Panc1 (cell line): ENCODE measurements at regions not wholly inside any gene's neighbourhood (a gene's known extent, or its start where the extent isn't known, plus 50 kb on each side); places are given as distances from the start of the nearest gene placed in this dataset.

ENCODE experiments used
- ATAC-seq: fragments of 200-7000 bp; cut with Tn5 transposase; 2 replicates; pipeline ENCODE4 v1.9.1; 2020; ENCODE audit warnings: mild to moderate bottlenecking, moderate library complexity
- BruUV-seq: library from RNA; stranded (reverse); fragments of 400-500 nt; replicated peaks from 2 replicates; lab custom pipeline; 2021; lab: Mats Ljungman, UMichigan
- CTCF ChIA-PET: fragments of 300-600 bp; sonication (Branson Sonifier 250); formaldehyde crosslinking; loops from one replicate; lab custom pipeline; 2022; ENCODE audit warnings: antibody characterized with exemption; lab: Charles Lee
- POLR2A ChIA-PET: fragments of 300-600 bp; sonication (Branson Sonifier 250); formaldehyde crosslinking; loops from one replicate; lab custom pipeline; 2022; ENCODE audit warnings: antibody characterized with exemption; lab: Charles Lee
- DNase-seq: peaks from one replicate; pipeline ENCODE4 v3.0.0-alpha.2; 2010; ENCODE audit warnings: low read depth, low spot score
- H3K27ac ChIP-seq: 2 replicates; pipeline ENCODE4 v1.5.1; 2011; ENCODE audit warnings: mild to moderate bottlenecking, low read length, inconsistent platforms
- H3K27me3 ChIP-seq: fragments of 200-500 bp; sonication (Bioruptor generic); 2 replicates; pipeline ENCODE4 v1.6.0; 2014; ENCODE audit warnings: low read length, inconsistent platforms; ENCODE audit not compliant: control insufficient read depth, insufficient read depth
- H3K36me3 ChIP-seq: fragments of 200-500 bp; sonication (Bioruptor generic); 2 replicates; pipeline ENCODE4 v1.5.1; 2014; ENCODE audit warnings: inconsistent platforms, mild to moderate bottlenecking, low read length, moderate library complexity; ENCODE audit not compliant: control insufficient read depth, insufficient read depth
- H3K4me1 ChIP-seq: 2 replicates; pipeline ENCODE4 v1.5.1; 2011; ENCODE audit warnings: inconsistent platforms, mild to moderate bottlenecking, low read length, moderate library complexity; ENCODE audit not compliant: control insufficient read depth, insufficient read depth
- H3K4me3 ChIP-seq, 2 experiments: 2 replicates each; pipeline ENCODE4 v1.5.1; 2011 to 2012; ENCODE audit warnings: low read depth in 2 of 2, low read length in 2 of 2, mild to moderate bottlenecking in 2 of 2, inconsistent platforms in 1 of 2, moderate library complexity in 1 of 2
- H3K9me3 ChIP-seq: fragments of 200-500 bp; sonication (Bioruptor generic); 2 replicates; pipeline ENCODE4 v1.5.1; 2014; ENCODE audit warnings: low read depth, mild to moderate bottlenecking, inconsistent platforms, low read length, moderate library complexity; ENCODE audit not compliant: control insufficient read depth, insufficient read depth
- CTCF ChIP-seq: fragments of 450-650 bp; IDR thresholded peaks from 2 replicates; pipeline ENCODE4 v1.5.1; 2017; ENCODE audit warnings: mild to moderate bottlenecking
- POLR2AphosphoS5 ChIP-seq: IDR thresholded peaks from 2 replicates; pipeline ENCODE4 v1.6.1; 2012; ENCODE audit warnings: mild to moderate bottlenecking, low read depth, low read length, moderate library complexity
- REST ChIP-seq, 2 experiments: IDR thresholded peaks; 2 replicates each; pipeline ENCODE4 v1.6.1; 2011 to 2012; ENCODE audit warnings: low read depth in 2 of 2, control low read depth in 1 of 2, low read length in 1 of 2, mild to moderate bottlenecking in 1 of 2, moderate library complexity in 1 of 2; ENCODE audit not compliant: insufficient read depth in 1 of 2
- SIN3A ChIP-seq: IDR thresholded peaks from 2 replicates; pipeline ENCODE4 v1.6.1; 2012; ENCODE audit warnings: low read depth, mild to moderate bottlenecking, low read length, moderate library complexity, borderline replicate concordance; ENCODE audit not compliant: insufficient read depth
- TCF7L2 ChIP-seq: IDR thresholded peaks from 2 replicates; pipeline ENCODE4 v1.6.1; 2011; ENCODE audit warnings: mild to moderate bottlenecking, low read depth, low read length, inconsistent platforms
- in situ Hi-C: cut with HindIII; loops from 2 replicates; pipeline ENCODE4 v1.10.0; 2016; ENCODE audit warnings: low sequenced_read_pairs, low pct_unique_long_range_greater_than_20kb
- intact Hi-C: fragments of 100-400 bp; cut with micrococcal nuclease; formaldehyde crosslinking; loops from one replicate; pipeline ENCODE4 v1.10.0; 2022; ENCODE audit not compliant: unreplicated experiment

GRCh38 chr5:52564587-52564986 is 223.1 kb upstream of the ITGA1 start:
- ChIA-PET POLR2A (no interaction called here), CTCF (no interaction called here)
- Histone ChIP-seq H3K4me3 (no peak overlapping the region), H3K9me3 (no peaks in the 10 kb centered on the region), H3K27ac (no peak overlapping the region), H3K36me3 (no peaks in the 10 kb centered on the region), H3K4me1 (no peaks in the 10 kb centered on the region), H3K27me3 (no peaks in the 10 kb centered on the region)
- in situ Hi-C loops (no loop called here), intact Hi-C loops (loop anchor here (1.0 kb wide), 1 partner anchor 19 kb away; no protein-coding TSS in a partner anchor)
- TF ChIP-seq REST (IDR thresholded peaks at IDR 0.05; ENCODE audit: insufficient read depth in 1 of 2, low read depth in 2 of 2, low read length in 1 of 2) (no peak), POLR2AphosphoS5 (no peak), TCF7L2 (no peak), CTCF (no peak), SIN3A (no peak)
- no peak for ATAC-seq
- no TSS peak for BruUV-seq
- DNase-seq = no peak

- in situ Hi-C loops = no loop called here
- Histone ChIP-seq H3K9me3 (no peaks in the 10 kb centered on the region), H3K36me3 (no peaks in the 10 kb centered on the region), H3K27me3 (0 out of 2 replicates have a peak, but pooled peaks cover 2% of the 10 kb centered on the region), H3K4me3 (no peak overlapping the region), H3K27ac (no peak overlapping the region), H3K4me1 (no peaks in the 10 kb centered on the region)
- no TSS peak for BruUV-seq
- intact Hi-C loops = no loop called here
- ATAC-seq (no peak), DNase-seq (no peak)
- POLR2A ChIA-PET = no interaction called here
- TF ChIP-seq TCF7L2 (no peak), CTCF (no peak), POLR2AphosphoS5 (no peak), REST (IDR thresholded peaks at IDR 0.05; ENCODE audit: insufficient read depth in 1 of 2, low read depth in 2 of 2, low read length in 1 of 2) (no peak), SIN3A (no peak)
- CTCF ChIA-PET = no interaction called here
These were observed 210.2 kb upstream of the ITGA1 start for GRCh38 chr5:52577546-52577945.
